Hepatocyte (in vitro differentiated cells): ENCODE measurements at regions not wholly inside any gene's neighbourhood (a gene's known extent, or its start where the extent isn't known, plus 50 kb on each side); places are given as distances from the start of the nearest gene placed in this dataset.

Source experiments
- EZH2phosphoT487 ChIP-seq: fragments of 200-600 bp; sonication (generic); IDR thresholded peaks from one replicate; pipeline ENCODE4 v1.6.1; 2018; ENCODE audit warnings: antibody characterized with exemption, mild to moderate bottlenecking, low read depth, moderate library complexity; ENCODE audit not compliant: unreplicated experiment, severe bottlenecking
- TF ChIP-seq, protein P1 (sequence below): fragments of 200-600 bp; sonication (generic); IDR thresholded peaks from 2 replicates; pipeline ENCODE4 v1.5.1; 2016; ENCODE audit warnings: antibody characterized with exemption, mild to moderate bottlenecking; ENCODE audit not compliant: poor library complexity

DNA sequence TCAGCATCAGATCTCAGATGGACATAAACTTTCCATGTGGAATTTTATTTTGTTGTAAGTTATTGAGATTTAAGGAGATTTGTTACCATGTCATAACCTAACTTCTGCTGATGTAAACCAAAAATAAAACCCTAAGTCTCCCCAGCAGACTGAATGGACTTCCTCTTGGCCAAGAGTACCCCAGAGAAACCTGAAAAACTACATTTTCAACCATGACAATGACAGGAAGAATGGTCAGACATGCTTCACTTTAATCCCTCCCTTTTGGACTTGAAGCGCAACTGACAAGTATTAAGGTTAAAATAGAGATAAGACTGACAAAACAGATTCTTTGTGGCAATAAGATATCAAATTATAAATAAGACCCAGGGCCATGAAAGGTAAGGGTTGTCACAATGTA is 579.7 kb upstream of the RAG2 start:
- TF ChIP-seq EZH2phosphoT487 = no peak
- TF ChIP-seq, protein P1, sequence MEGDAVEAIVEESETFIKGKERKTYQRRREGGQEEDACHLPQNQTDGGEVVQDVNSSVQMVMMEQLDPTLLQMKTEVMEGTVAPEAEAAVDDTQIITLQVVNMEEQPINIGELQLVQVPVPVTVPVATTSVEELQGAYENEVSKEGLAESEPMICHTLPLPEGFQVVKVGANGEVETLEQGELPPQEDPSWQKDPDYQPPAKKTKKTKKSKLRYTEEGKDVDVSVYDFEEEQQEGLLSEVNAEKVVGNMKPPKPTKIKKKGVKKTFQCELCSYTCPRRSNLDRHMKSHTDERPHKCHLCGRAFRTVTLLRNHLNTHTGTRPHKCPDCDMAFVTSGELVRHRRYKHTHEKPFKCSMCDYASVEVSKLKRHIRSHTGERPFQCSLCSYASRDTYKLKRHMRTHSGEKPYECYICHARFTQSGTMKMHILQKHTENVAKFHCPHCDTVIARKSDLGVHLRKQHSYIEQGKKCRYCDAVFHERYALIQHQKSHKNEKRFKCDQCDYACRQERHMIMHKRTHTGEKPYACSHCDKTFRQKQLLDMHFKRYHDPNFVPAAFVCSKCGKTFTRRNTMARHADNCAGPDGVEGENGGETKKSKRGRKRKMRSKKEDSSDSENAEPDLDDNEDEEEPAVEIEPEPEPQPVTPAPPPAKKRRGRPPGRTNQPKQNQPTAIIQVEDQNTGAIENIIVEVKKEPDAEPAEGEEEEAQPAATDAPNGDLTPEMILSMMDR = no peak
